ENCODE measurements at regions not wholly inside any gene's neighbourhood (a gene's known extent, or its start where the extent isn't known, plus 50 kb on each side); places are given as distances from the start of the nearest gene placed in this dataset.

GRCh38 chr6:43979525-43979924, 147.7 kb downstream of the MRPL14 start:
- DNase-seq (ENCODE audit: low read depth): no peak
- no peak overlapping the region for H3K4me3 ChIP-seq (ENCODE audit: low read length)
- TF ChIP-seq, protein P1, sequence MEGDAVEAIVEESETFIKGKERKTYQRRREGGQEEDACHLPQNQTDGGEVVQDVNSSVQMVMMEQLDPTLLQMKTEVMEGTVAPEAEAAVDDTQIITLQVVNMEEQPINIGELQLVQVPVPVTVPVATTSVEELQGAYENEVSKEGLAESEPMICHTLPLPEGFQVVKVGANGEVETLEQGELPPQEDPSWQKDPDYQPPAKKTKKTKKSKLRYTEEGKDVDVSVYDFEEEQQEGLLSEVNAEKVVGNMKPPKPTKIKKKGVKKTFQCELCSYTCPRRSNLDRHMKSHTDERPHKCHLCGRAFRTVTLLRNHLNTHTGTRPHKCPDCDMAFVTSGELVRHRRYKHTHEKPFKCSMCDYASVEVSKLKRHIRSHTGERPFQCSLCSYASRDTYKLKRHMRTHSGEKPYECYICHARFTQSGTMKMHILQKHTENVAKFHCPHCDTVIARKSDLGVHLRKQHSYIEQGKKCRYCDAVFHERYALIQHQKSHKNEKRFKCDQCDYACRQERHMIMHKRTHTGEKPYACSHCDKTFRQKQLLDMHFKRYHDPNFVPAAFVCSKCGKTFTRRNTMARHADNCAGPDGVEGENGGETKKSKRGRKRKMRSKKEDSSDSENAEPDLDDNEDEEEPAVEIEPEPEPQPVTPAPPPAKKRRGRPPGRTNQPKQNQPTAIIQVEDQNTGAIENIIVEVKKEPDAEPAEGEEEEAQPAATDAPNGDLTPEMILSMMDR (IDR thresholded peaks at IDR 0.05; ENCODE audit: insufficient read depth, low read depth, low read length, missing control alignments): no peak

- TF ChIP-seq, protein P1 (IDR thresholded peaks at IDR 0.05; ENCODE audit: insufficient read depth, low read depth, low read length, missing control alignments): no peak
- peak; percentile 53 for DNase-seq (ENCODE audit: low read depth)
- H3K4me3 ChIP-seq (ENCODE audit: low read length): no peak overlapping the region
These were observed 148.5 kb downstream of the MRPL14 start for GRCh38 chr6:43978473-43979346.

GRCh38 chr6:43977404-43978111, 149.7 kb downstream of the MRPL14 start:
- no peak overlapping the region for H3K4me3 ChIP-seq (ENCODE audit: low read length)

DNA sequence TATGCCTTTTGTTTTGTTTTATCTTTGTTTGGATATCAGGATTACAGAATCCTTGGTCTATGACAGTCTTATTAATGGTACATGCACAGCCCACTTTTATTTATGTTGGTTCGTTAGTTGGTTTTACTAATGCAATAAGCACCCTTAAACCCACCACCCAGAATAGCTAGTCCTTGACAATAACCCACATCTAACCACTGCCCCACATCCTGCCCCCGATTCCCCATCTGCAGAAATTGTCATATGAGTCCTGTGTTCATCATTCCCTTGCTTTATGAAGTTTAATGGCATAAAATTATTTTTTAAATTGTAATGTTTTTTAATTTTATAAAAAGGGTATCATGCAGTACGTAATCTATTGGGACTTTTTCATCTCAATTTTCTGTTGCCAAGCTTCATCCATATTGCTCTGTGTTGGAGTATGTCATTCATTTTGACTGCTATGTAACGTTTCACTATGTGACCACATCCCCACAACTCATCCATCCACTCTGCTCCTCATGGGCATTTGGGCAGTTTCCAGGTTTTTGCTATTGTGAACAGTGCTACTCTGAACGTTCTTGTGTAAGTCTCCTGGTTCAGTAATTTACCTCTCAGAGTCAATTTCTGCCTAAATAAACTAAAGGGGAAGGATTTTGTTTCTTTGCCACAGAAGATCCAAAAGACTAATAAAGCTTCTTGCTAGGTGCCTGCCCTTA, 150.4 kb downstream of the MRPL14 start:
- TF ChIP-seq, protein P1 (IDR thresholded peaks at IDR 0.05; ENCODE audit: insufficient read depth, low read depth, low read length, missing control alignments): no peak
- H3K4me3 ChIP-seq (ENCODE audit: low read length): no peak overlapping the region
- no peak for DNase-seq (ENCODE audit: low read depth)

More at GRCh38 chr6:43977404-43978111, 149.7 kb downstream of the MRPL14 start:
- TF ChIP-seq, protein P1 (IDR thresholded peaks at IDR 0.05; ENCODE audit: insufficient read depth, low read depth, low read length, missing control alignments): no peak
- DNase-seq (ENCODE audit: low read depth): peak; percentile 26

DNA sequence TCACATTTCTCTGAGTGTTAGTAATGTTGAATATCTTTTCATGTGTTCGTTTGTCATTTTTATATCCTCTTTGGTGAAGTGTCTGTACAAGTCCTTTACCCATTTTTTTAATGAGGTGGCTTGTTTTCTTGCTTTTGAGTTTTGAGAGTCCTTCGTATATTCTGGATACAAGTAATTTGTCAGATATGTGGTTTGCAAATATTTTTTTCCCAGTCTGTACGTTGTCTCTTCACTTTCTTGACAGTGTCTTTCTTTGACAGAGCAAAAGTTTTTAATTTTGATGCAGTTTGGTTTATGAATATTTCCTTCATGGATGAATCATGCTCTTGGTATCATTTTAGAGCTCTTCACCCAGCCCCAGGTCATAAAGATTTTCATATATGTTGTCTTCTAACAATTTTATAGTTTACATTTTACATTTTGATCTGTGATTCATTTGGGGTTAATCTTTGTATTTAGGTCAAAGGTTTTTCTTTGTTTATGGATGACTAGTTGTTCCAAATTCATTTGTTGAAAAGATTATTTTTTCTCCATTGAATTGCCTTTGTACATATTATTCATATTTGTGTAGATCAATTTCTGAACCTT, 152.5 kb downstream of the MRPL14 start:
- TF ChIP-seq, protein P1 (IDR thresholded peaks at IDR 0.05; ENCODE audit: insufficient read depth, low read depth, low read length, missing control alignments): no peak
- H3K4me3 ChIP-seq (ENCODE audit: low read length): no peak overlapping the region
- DNase-seq (ENCODE audit: low read depth): peak; percentile 24

DNA sequence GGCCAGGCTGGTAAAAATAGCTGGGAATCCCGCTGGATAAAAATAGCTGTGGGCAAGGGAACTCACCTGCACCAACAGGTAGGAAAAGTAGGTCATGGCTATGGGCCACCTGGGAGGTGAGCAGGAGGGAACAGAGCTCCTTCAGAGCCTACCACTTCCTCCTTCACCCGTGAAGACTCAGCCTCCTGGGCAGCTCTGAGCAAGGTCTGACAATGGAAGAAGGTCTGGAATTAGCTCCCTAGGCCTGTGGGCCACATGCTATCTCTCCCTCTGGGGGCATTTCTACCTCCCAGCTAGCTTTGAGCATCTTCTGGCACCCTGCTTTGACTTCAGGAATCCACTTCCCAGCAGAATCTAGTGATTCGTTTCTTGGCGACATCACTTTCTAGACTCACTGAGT, 153.9 kb downstream of the MRPL14 start:
- no peak overlapping the region for H3K4me3 ChIP-seq (ENCODE audit: low read length)
- TF ChIP-seq, protein P1 (IDR thresholded peaks at IDR 0.05; ENCODE audit: insufficient read depth, low read depth, low read length, missing control alignments): no peak

More for the DNA sequence above, 153.9 kb downstream of the MRPL14 start:
- peak; percentile 51 for DNase-seq (ENCODE audit: low read depth)

Data from epithelial cell of esophagus (primary cell).